Prostate gland (tissue), 2 donors: ENCODE measurements at regions not wholly inside any gene's neighbourhood (a gene's known extent, or its start where the extent isn't known, plus 50 kb on each side); places are given as distances from the start of the nearest gene placed in this dataset.
"Not testable (repeated sequence)": the region's sequence is repeated elsewhere in the genome, so short reads cannot be mapped to it uniquely, and the experiment has no call there.

Experiments
- DNase-seq: peaks from one replicate; pipeline ENCODE4 v3.0.0-alpha.2; 2019; ENCODE audit warnings: low spot score
- H3K27ac ChIP-seq, 2 donors: fragments of 200-600 bp; sonication (generic); 2 replicates each; pipeline ENCODE4 v1.5.1; 2017 to 2019
- H3K27me3 ChIP-seq: fragments of 200-600 bp; sonication (generic); replicated peaks from 2 replicates; pipeline ENCODE4 v1.5.1; 2019; ENCODE audit not compliant: insufficient read depth
- H3K36me3 ChIP-seq, 2 donors: fragments of 200-600 bp; sonication (generic); 1 replicate in 1 of 2; 2 replicates in 1 of 2; pipeline versions ENCODE4 v1.5.1 to v1.8.1; 2017 to 2019
- H3K4me1 ChIP-seq: fragments of 200-600 bp; sonication (generic); replicated peaks from 2 replicates; pipeline ENCODE4 v1.5.1; 2019
- H3K4me3 ChIP-seq, 2 donors: fragments of 200-600 bp; sonication (generic); 2 replicates each; pipeline ENCODE4 v1.5.1; 2017 to 2019
- H3K9me3 ChIP-seq: fragments of 200-600 bp; sonication (generic); 2 replicates; pipeline ENCODE4 v1.5.1; 2017
- POLR2A ChIP-seq: fragments of 450-650 bp; IDR thresholded peaks from one replicate; pipeline ENCODE4 v1.6.1; 2016; ENCODE audit warnings: antibody characterized with exemption, mild to moderate bottlenecking
- POLR2AphosphoS5 ChIP-seq: sonication (generic); formaldehyde crosslinking; IDR thresholded peaks from one replicate; pipeline ENCODE4 v1.6.1; 2017; ENCODE audit warnings: antibody characterized with exemption
- WGBS: methylation state at CpG from one replicate; pipeline ENCODE4 v1.1.5; 2018; 5-methylcytosine and 5-hydroxymethylcytosine counted together
- intact Hi-C: fragments of 100-400 bp; cut with DNase I; formaldehyde crosslinking; loops from one replicate; pipeline ENCODE4 v1.14.2; 2022
- TF ChIP-seq, protein P1 (sequence below), 4 experiments: fragments of 200-600 bp in 2 of 4; fragments of 450-650 bp in 2 of 4; sonication (generic) in 2 of 4; IDR thresholded peaks; 1 replicate in 3 of 4; 2 replicates in 1 of 4; pipeline ENCODE4 v1.5.1; 2016 to 2019; ENCODE audit warnings: antibody characterized with exemption in 4 of 4, mild to moderate bottlenecking in 2 of 4, moderate library complexity in 2 of 4

DNA sequence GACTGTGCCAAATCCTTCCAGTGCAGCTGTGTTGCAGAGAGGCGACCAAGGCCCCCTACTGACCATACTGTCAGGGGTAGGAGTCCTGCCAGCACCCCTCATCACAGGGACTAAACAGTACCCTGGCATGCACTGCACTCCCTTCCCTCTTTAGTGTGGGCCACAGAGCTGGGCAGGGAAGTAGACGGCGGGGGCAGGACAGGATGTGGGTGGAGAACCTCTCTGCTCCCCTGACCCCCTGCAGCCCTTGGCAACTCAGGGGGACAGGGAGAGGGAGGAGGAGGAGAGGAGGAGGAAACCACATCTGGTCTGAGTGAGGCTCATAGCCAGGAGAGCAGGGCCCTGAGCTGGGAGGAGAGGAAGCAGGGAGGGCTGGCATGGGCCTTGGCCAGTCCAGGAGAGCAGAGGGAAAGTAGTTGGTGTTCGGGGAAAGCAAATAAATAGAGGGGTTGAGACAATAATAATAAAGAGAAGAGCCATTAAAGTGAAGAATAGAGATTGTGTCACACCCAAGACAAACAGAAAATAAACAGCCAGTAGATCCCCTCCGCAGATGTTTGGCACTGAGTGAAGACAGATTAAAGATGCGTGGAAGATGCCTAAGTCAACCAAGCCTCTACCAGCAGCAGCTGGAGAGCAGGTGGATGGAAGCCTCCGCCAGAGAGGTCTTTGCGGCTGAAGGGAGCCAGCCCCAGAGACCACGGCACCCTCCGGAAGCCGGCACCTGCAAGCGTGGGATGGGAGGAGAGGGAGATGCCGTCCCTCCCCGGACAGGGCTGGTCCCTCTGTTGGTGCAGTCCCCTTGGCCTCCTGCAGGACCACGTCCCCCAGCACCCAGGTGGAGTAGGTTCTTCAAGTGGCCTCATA is 61.5 kb downstream of the RPUSD4 start:
- Histone ChIP-seq H3K36me3 (no peaks in the 10 kb centered on the region), H3K9me3 (no peaks in the 10 kb centered on the region), H3K4me3 (no peak overlapping the region), H3K27me3 (no peaks in the 10 kb centered on the region), H3K27ac (no peak overlapping the region), H3K4me1 (no peaks in the 10 kb centered on the region)
- WGBS: 74% methylated on average over 15 of the region's 15 CpGs
- intact Hi-C loops: no loop called here
- TF ChIP-seq, protein P1, sequence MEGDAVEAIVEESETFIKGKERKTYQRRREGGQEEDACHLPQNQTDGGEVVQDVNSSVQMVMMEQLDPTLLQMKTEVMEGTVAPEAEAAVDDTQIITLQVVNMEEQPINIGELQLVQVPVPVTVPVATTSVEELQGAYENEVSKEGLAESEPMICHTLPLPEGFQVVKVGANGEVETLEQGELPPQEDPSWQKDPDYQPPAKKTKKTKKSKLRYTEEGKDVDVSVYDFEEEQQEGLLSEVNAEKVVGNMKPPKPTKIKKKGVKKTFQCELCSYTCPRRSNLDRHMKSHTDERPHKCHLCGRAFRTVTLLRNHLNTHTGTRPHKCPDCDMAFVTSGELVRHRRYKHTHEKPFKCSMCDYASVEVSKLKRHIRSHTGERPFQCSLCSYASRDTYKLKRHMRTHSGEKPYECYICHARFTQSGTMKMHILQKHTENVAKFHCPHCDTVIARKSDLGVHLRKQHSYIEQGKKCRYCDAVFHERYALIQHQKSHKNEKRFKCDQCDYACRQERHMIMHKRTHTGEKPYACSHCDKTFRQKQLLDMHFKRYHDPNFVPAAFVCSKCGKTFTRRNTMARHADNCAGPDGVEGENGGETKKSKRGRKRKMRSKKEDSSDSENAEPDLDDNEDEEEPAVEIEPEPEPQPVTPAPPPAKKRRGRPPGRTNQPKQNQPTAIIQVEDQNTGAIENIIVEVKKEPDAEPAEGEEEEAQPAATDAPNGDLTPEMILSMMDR (IDR thresholded peaks at IDR 0.05): no peak
- DNase-seq: no peak

DNA sequence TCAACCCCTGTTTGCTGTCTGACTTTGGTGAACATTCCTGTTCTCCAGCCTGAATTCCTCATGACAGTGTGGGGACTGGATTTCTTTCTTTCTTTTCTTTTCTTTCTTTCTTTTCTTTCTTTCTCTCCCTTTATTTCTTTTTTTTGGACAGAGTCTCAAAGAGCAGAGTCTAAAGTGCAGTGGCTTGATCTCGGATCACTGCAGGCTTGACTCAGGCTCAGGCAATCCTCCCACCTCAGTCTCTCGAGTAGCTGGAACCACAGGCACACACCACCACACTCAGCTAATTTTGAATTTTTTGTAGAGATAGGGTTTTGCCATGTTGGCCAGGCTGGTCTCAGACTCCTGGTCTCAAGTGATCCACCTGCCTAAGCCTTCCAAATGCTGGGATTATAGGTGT is 63.1 kb downstream of the RPUSD4 start:
- WGBS: 95% methylated on average over 2 of the region's 2 CpGs
- TF ChIP-seq POLR2AphosphoS5: no peak
- no peak overlapping the region for H3K27ac ChIP-seq
- intact Hi-C loops: no loop called here
- H3K9me3 ChIP-seq: no peaks in the 10 kb centered on the region
- no peaks in the 10 kb centered on the region for H3K36me3 ChIP-seq
- no peaks in the 10 kb centered on the region for H3K27me3 ChIP-seq
- H3K4me3 ChIP-seq: no peak overlapping the region
- no peaks in the 10 kb centered on the region for H3K4me1 ChIP-seq
- no peak for DNase-seq

DNA sequence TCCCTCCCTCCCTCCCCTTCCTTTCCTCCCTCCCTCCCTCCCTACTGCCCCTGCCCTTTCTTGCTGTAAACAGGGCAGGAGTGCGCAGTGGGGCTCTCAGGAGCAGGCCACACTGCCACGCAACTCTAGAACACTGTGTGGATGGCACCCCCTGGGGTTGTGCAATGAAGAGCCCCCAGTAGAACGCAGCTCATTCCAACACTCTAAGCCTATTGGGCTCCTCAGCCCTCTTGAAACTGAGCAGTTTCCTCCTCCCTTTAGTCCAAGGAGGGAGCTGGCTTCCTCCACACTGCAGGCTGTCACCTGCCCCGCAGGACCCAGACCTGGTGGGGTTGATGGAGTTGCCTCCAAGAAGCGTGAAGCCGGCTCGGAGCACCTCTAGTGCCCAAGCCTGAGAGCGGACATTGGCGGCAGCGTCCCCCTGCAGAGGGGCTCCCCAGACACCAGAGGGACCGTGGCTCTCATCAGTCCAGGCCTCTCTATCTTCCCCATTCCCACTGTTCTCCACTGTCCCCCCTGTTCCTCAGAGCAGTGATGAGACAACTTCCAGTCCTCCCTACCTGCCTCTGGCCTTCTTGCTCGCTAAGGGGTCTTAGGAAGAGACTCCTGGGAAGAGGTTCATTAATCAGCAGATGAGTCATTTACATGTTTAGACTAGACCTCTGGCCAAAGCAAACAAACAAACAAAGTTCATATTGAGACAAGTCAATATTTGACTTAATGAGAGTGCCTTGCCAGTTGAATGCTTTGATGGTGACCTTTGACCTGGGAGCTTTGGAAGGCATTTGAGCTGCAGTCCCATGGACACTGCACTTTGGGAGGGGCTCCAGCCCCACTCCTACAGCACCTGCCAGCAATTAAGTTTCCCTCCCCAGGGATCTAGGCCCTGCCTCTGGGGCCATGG is 64.0 kb downstream of the RPUSD4 start:
- H3K27ac ChIP-seq: no peak overlapping the region
- no peaks in the 10 kb centered on the region for H3K4me1 ChIP-seq
- H3K9me3 ChIP-seq: no peaks in the 10 kb centered on the region
- intact Hi-C loops: no loop called here
- no peaks in the 10 kb centered on the region for H3K27me3 ChIP-seq
- H3K36me3 ChIP-seq: no peaks in the 10 kb centered on the region
- no peak overlapping the region for H3K4me3 ChIP-seq
- WGBS: 87% methylated on average over 7 of the region's 12 CpGs
- DNase-seq: no peak
- TF ChIP-seq, protein P1 (IDR thresholded peaks at IDR 0.05): no peak
- no peak for TF ChIP-seq POLR2A
- TF ChIP-seq POLR2AphosphoS5: no peak

- TF ChIP-seq POLR2A: no peak
- no peak for TF ChIP-seq POLR2AphosphoS5
- TF ChIP-seq, protein P1 (IDR thresholded peaks at IDR 0.05): no peak
- Histone ChIP-seq H3K9me3 (no peaks in the 10 kb centered on the region), H3K36me3 (no peaks in the 10 kb centered on the region), H3K27ac (no peak overlapping the region), H3K4me3 (no peak overlapping the region), H3K27me3 (no peaks in the 10 kb centered on the region), H3K4me1 (no peaks in the 10 kb centered on the region)
- intact Hi-C loops: no loop called here
- 46% methylated on average over 23 of the region's 23 CpGs for WGBS
- DNase-seq: no peak
These were observed 64.8 kb downstream of the RPUSD4 start for GRCh38 chr11:126146454-126147192.

- Histone ChIP-seq H3K4me1 (no peaks in the 10 kb centered on the region), H3K27ac (no peak overlapping the region), H3K9me3 (no peaks in the 10 kb centered on the region), H3K36me3 (no peaks in the 10 kb centered on the region), H3K4me3 (no peak overlapping the region), H3K27me3 (no peaks in the 10 kb centered on the region)
- WGBS: 83% methylated on average over 9 of the region's 9 CpGs
- DNase-seq: no peak
- TF ChIP-seq, protein P1 (IDR thresholded peaks at IDR 0.05): no peak
- TF ChIP-seq POLR2A: no peak
- TF ChIP-seq POLR2AphosphoS5: no peak
- intact Hi-C loops: no loop called here
These were observed 65.5 kb downstream of the RPUSD4 start for GRCh38 chr11:126145954-126146353.

DNA sequence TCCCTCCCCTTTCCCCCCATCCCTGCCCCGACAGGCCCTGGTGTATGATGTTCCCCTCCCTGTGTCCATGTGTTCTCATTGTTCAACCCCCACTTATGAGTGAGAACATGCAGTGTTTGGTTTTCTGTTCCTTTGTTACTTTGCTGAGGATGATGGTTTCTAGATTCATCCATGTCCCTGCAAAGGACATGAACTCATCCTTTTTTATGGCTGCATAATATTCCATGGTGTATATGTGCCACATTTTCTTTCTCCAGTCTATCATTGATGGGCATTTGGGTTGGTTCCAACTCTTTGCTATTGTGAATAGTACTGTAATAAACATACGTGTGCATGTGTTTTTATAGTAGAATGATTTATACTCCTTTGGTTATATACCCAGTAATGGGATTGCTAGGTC is 68.0 kb downstream of the RPUSD4 start:
- H3K27ac ChIP-seq, DNase-seq, H3K36me3 ChIP-seq, H3K9me3 ChIP-seq, H3K4me1 ChIP-seq, H3K4me3 ChIP-seq, H3K27me3 ChIP-seq, intact Hi-C loops: not testable (repeated sequence)
- 60% methylated on average over 2 of the region's 2 CpGs for WGBS
